ENCODE measurements at regions not wholly inside any gene's neighbourhood (a gene's known extent, or its start where the extent isn't known, plus 50 kb on each side); places are given as distances from the start of the nearest gene placed in this dataset.

- Histone ChIP-seq H3K9me2 (ENCODE audit: insufficient read depth, low read length) (no peaks in the 10 kb centered on the region), H3K36me3 (ENCODE audit: insufficient read depth, low read length) (no peaks in the 10 kb centered on the region), H3K4me2 (ENCODE audit: low read length) (no peak overlapping the region), H2AFZ (ENCODE audit: low read length) (no peak overlapping the region), H3K4me3 (ENCODE audit: low read depth, low read length, poor library complexity, severe bottlenecking) (no peak overlapping the region), H3K79me2 (ENCODE audit: insufficient read depth, low read depth, low read length) (no peaks in the 10 kb centered on the region), H3K4me1 (ENCODE audit: insufficient read depth, low read length, poor library complexity, severe bottlenecking) (no peaks in the 10 kb centered on the region), H3K27ac (ENCODE audit: low read depth, low read length, poor library complexity, severe bottlenecking) (no peak overlapping the region), H4K20me1 (ENCODE audit: insufficient read depth, low read length) (no peaks in the 10 kb centered on the region), H3K9me3 (ENCODE audit: low read length) (no peaks in the 10 kb centered on the region)
- ChIA-PET CTCF (ENCODE audit: unreplicated experiment) (interaction anchor here (0.6 kb wide), 1 partner anchor 144 kb away, joined by 3 read pairs; no protein-coding TSS in a partner anchor), POLR2A (no interaction called here)
- TF ChIP-seq CTCF (conservative IDR thresholded peaks at IDR 0.05; ENCODE audit: low read length) (no peak), EZH2phosphoT487 (IDR thresholded peaks at IDR 0.05; ENCODE audit: borderline replicate concordance, low read depth, low read length) (no peak)
- BruUV-seq (replicated peaks): no TSS peak
- intact Hi-C loops (cut with micrococcal nuclease; ENCODE audit: unreplicated experiment): no loop called here
- DNase-seq (ENCODE audit: low spot score): no peak
Measured at GRCh38 chr5:68428231-68428811, 212.8 kb downstream of the PIK3R1 start.

- H2AFZ ChIP-seq (ENCODE audit: low read length): no peak overlapping the region
- no peak for DNase-seq (ENCODE audit: low spot score)
- H3K9me2 ChIP-seq (ENCODE audit: insufficient read depth, low read length): no peaks in the 10 kb centered on the region
- ChIA-PET CTCF (ENCODE audit: unreplicated experiment) (no interaction called here), POLR2A (interaction anchor here (1.3 kb wide), 1 partner anchor 11 kb away, joined by 3 read pairs; no protein-coding TSS in a partner anchor)
- H3K79me2 ChIP-seq (ENCODE audit: insufficient read depth, low read depth, low read length): no peaks in the 10 kb centered on the region
- TF ChIP-seq CTCF (conservative IDR thresholded peaks at IDR 0.05; ENCODE audit: low read length) (no peak), EZH2phosphoT487 (IDR thresholded peaks at IDR 0.05; ENCODE audit: borderline replicate concordance, low read depth, low read length) (no peak)
- H3K4me2 ChIP-seq (ENCODE audit: low read length): no peak overlapping the region
- intact Hi-C loops (cut with micrococcal nuclease; ENCODE audit: unreplicated experiment): no loop called here
- H3K27ac ChIP-seq (ENCODE audit: low read depth, low read length, poor library complexity, severe bottlenecking): no peak overlapping the region
- no peaks in the 10 kb centered on the region for H3K36me3 ChIP-seq (ENCODE audit: insufficient read depth, low read length)
- no peak overlapping the region for H3K4me3 ChIP-seq (ENCODE audit: low read depth, low read length, poor library complexity, severe bottlenecking)
- no peaks in the 10 kb centered on the region for H3K9me3 ChIP-seq (ENCODE audit: low read length)
- peaks cover 6% of the 10 kb centered on the region for H3K4me1 ChIP-seq (ENCODE audit: insufficient read depth, low read length, poor library complexity, severe bottlenecking)
- BruUV-seq (replicated peaks): no TSS peak
- no peaks in the 10 kb centered on the region for H4K20me1 ChIP-seq (ENCODE audit: insufficient read depth, low read length)
Measured at GRCh38 chr5:68429510-68429909, 214.0 kb downstream of the PIK3R1 start.

GRCh38 chr5:68430279-68430678, 214.7 kb downstream of the PIK3R1 start:
- Histone ChIP-seq H4K20me1 (ENCODE audit: insufficient read depth, low read length) (no peaks in the 10 kb centered on the region), H2AFZ (ENCODE audit: low read length) (no peak overlapping the region), H3K27ac (ENCODE audit: low read depth, low read length, poor library complexity, severe bottlenecking) (no peak overlapping the region), H3K9me2 (ENCODE audit: insufficient read depth, low read length) (no peaks in the 10 kb centered on the region), H3K9me3 (ENCODE audit: low read length) (no peaks in the 10 kb centered on the region), H3K4me3 (ENCODE audit: low read depth, low read length, poor library complexity, severe bottlenecking) (no peak overlapping the region), H3K4me2 (ENCODE audit: low read length) (no peak overlapping the region), H3K36me3 (ENCODE audit: insufficient read depth, low read length) (no peaks in the 10 kb centered on the region), H3K4me1 (ENCODE audit: insufficient read depth, low read length, poor library complexity, severe bottlenecking) (peaks cover 7% of the 10 kb centered on the region), H3K79me2 (ENCODE audit: insufficient read depth, low read depth, low read length) (no peaks in the 10 kb centered on the region)
- no peak for DNase-seq (ENCODE audit: low spot score)
- POLR2A ChIA-PET: no interaction called here
- CTCF ChIA-PET (ENCODE audit: unreplicated experiment): no interaction called here
- intact Hi-C loops (cut with micrococcal nuclease; ENCODE audit: unreplicated experiment): no loop called here
- no peak for TF ChIP-seq EZH2phosphoT487 (IDR thresholded peaks at IDR 0.05; ENCODE audit: borderline replicate concordance, low read depth, low read length)
- TF ChIP-seq CTCF (conservative IDR thresholded peaks at IDR 0.05; ENCODE audit: low read length): no peak
- no TSS peak for BruUV-seq (replicated peaks)
